ENCODE measurements at regions not wholly inside any gene's neighbourhood (a gene's known extent, or its start where the extent isn't known, plus 50 kb on each side); places are given as distances from the start of the nearest gene placed in this dataset.

DNA sequence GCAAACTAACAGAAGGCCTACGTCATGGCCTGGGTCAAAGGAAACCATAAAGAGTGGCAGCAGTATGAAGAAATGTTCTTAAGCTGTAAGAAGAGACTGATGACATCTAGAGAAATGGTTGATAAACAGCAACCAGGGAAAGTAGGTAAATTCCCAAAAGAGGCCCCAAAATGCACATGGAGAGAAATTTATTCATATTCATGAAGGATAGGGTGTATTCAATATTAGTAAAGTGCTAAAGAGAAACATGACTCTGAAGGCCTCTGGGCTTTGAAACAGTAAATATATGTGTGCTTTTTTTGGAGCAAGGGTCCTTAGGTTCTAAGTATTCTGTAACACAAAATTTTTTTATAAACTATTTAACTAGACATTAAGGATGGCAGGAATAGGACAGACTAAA, 149.7 kb upstream of the GRIA1 start:
- TF ChIP-seq POLR2A (IDR thresholded peaks at IDR 0.05) (no peak), CTCF (IDR thresholded peaks at IDR 0.05) (no peak), EP300 (IDR thresholded peaks at IDR 0.05) (no peak), POLR2AphosphoS5 (IDR thresholded peaks at IDR 0.05) (no peak)

All from sigmoid colon (tissue), 4 donors.